ENCODE measurements at regions not wholly inside any gene's neighbourhood (a gene's known extent, or its start where the extent isn't known, plus 50 kb on each side); places are given as distances from the start of the nearest gene placed in this dataset.

DNA sequence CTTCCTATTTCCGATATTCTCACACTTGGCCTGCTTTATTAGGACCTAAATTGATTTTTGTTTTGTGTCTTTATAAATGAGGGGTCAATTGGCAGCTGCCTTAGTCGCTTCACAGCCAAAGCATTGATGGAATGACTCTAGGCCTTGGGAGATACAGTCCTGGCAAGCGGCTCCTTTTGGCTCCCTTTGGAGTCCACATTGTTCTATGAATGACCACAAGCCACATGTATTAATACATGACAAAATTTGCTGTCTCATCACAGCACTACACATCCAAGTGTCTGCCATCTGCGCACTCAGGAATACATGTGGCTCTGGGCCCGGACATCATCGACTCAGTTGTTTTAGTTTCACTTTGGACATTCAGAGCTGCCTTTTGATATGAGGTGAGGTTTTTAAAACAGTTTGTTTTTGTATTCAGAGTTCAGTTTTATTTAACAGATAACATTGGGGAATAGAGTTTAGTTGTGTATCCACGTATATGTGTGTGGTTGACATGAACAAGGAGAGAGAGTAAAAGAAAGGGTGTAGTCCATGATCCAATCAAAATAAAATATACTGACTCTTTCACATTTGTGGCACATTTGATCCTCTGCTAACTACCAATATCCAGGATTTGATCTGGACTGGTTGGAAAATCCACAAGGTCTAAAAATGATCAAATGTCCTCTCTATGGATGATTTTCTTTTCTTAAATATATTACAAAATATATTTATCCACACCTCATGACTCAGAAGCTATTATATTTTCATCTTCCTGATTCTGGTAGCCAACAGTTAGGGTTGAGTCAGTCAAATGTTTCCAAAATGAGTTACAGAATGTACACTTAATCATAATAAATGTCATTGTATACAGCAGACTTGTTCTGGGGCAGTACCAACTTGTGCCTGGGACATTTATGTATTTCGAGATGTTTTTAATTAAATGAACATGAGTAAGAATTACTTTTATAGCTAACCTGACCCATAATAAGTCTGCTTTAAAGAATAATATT lies 114.0 kb upstream of the MTAP start:
- no peak overlapping the region for H3K4me3 ChIP-seq (ENCODE audit: low read depth, low read length)
- TF ChIP-seq, protein P1, sequence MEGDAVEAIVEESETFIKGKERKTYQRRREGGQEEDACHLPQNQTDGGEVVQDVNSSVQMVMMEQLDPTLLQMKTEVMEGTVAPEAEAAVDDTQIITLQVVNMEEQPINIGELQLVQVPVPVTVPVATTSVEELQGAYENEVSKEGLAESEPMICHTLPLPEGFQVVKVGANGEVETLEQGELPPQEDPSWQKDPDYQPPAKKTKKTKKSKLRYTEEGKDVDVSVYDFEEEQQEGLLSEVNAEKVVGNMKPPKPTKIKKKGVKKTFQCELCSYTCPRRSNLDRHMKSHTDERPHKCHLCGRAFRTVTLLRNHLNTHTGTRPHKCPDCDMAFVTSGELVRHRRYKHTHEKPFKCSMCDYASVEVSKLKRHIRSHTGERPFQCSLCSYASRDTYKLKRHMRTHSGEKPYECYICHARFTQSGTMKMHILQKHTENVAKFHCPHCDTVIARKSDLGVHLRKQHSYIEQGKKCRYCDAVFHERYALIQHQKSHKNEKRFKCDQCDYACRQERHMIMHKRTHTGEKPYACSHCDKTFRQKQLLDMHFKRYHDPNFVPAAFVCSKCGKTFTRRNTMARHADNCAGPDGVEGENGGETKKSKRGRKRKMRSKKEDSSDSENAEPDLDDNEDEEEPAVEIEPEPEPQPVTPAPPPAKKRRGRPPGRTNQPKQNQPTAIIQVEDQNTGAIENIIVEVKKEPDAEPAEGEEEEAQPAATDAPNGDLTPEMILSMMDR (IDR thresholded peaks at IDR 0.05; ENCODE audit: borderline replicate concordance, insufficient read depth, low read depth, low read length): no peak

DNA sequence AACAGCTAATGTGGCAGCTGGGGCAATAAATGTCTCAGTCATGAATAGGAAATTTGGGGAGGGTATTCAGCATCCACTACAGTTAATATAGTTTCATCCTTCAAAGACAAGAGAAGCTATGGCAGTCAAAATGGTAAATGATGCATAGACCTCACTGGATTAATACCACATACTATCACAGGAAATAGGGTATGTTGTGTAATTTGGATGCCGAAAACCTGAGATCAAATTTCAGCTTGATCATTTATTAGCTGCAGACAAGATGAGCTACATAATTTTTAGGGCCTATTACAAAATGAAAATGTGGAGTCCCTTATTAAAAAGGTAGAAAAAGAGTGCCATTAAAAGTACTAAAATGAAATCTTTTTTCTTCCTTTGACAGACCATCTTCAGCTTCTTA lies 112.6 kb upstream of the MTAP start:
- H3K4me3 ChIP-seq (ENCODE audit: low read depth, low read length): no peak overlapping the region
- TF ChIP-seq, protein P1 (IDR thresholded peaks at IDR 0.05; ENCODE audit: borderline replicate concordance, insufficient read depth, low read depth, low read length): no peak

GRCh38 chr9:21690561-21690960 lies 111.9 kb upstream of the MTAP start:
- TF ChIP-seq, protein P1 (IDR thresholded peaks at IDR 0.05; ENCODE audit: borderline replicate concordance, insufficient read depth, low read depth, low read length): no peak
- no peak overlapping the region for H3K4me3 ChIP-seq (ENCODE audit: low read depth, low read length)

DNA sequence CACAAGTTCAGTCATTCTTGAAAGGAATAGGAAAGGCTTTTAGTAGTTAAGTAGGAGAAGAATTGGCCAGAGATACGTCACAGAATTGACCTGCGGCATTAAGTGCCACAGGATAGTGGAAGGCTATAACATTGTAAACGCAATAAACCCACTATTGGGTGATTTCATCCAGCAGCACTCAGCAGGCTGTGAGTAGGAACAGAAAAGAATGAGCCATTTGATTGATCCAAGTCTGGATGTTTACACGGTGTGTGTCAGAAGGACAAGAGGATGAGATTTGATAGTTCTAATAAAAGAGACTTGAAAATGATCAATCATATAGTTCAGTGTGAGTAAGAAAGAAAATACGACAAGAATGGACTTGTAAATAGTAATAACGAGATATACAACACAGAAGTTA lies 110.0 kb upstream of the MTAP start:
- TF ChIP-seq, protein P1 (IDR thresholded peaks at IDR 0.05; ENCODE audit: borderline replicate concordance, insufficient read depth, low read depth, low read length): no peak
- H3K4me3 ChIP-seq (ENCODE audit: low read depth, low read length): no peak overlapping the region

GRCh38 chr9:21694424-21694823 lies 108.0 kb upstream of the MTAP start:
- TF ChIP-seq, protein P1 (IDR thresholded peaks at IDR 0.05; ENCODE audit: borderline replicate concordance, insufficient read depth, low read depth, low read length): no peak
- H3K4me3 ChIP-seq (ENCODE audit: low read depth, low read length): no peak overlapping the region

DNA sequence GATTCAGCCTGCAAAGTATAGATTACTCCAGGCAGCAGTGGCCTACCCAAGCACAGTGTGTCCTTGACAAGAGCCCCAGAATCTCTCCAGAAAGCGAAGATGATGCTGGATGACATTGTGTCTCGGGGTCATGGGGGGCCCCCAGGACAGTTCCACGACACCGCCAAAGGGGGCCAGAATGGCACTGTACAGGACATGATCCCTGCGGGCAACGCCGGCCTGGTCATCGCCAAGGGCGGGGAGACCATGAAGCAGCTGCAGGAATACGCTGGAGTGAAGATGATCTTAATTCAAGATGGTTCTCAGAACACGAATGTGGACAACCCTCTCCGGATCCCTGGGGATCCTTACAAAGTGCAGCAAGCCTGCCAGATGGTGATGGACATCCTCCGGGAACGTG lies 107.0 kb upstream of the MTAP start:
- H3K4me3 ChIP-seq (ENCODE audit: low read depth, low read length): no peak overlapping the region
- TF ChIP-seq, protein P1 (IDR thresholded peaks at IDR 0.05; ENCODE audit: borderline replicate concordance, insufficient read depth, low read depth, low read length): no peak

GRCh38 chr9:21695874-21696341 lies 106.5 kb upstream of the MTAP start:
- TF ChIP-seq, protein P1 (IDR thresholded peaks at IDR 0.05; ENCODE audit: borderline replicate concordance, insufficient read depth, low read depth, low read length): no peak
- H3K4me3 ChIP-seq (ENCODE audit: low read depth, low read length): no peak overlapping the region
